ENCODE measurements at regions not wholly inside any gene's neighbourhood (a gene's known extent, or its start where the extent isn't known, plus 50 kb on each side); places are given as distances from the start of the nearest gene placed in this dataset.

DNA sequence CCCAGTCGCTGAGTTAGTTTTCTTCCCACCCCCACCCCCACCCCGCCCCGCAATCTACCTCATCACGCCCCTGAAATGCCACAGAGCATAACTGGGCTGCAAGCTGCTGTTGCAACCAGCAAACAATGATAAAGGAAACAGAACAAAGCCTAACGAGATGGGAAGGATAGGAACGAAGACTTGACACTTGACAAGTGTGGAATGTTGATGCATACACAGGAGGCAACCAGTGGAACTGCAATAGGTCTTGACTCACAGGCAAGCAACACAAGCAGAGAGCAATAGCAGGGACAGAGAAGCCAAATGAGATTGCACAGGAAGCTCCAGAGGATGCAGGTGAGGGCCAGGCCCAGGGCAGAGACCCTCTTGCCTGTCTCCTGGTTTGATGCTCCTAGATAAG lies 225.9 kb downstream of the IGSF11 start:
- DNase-seq: no peak

DNA sequence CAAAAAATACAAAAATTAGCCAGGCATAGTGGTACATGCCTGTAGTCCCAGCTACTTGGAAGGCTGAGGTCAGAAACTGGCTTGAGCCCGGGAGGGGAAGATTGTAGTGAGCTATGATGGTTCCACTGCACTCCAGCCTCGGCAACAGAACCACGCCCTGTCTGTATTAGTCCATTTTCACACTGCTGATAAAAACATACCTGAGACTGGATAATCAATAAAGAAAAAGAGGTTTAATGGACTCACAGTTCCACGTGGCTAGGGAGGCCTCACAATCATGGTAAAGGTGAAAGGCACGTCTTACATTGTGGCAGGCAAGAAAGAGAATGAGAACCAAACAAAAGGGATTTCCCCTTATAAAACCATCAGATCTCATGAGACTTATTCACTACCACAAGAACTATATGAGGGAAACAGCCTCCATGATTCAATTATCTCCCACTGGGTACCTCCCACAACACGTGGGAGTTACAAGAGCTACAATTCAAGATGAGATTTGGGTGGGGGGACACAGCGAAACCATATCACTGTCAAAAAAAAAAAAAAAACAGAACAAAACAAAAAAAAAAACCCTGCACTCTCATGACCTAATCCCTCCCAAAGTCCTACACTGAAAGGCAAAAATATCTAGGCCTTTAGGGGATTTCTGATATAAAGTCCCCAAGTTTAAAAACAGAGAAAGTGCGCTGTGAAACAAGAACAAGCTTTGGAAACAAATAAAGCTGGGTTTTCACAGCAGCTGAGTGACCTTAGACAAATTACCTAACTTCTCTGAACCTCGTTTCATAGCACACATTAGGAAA lies 224.7 kb downstream of the IGSF11 start:
- DNase-seq: no peak

DNA sequence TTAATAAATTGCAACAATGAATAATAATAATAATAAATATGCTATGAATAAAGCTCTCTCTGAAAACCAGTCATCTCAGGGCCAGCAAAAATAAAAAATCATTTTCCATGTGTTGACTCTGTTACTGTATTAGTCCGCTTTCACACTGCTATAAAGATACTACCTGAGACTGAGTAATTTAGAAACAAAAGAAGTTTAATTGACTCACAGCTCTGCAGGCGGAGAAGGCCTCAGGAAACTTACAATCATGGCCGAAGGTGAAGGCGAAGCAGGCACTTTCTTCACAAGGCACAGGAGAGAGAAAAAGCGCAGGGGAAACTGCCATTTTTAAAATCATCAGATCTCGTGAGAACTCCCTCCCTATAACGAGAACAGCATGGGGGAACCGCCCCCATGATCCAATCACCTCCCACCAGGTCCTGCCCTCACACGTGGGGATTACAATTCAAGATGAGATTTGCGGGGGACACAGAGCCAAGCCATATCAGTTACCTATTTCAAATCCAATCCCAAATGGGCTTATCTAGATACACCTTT lies 224.1 kb downstream of the IGSF11 start:
- DNase-seq: no peak

DNA sequence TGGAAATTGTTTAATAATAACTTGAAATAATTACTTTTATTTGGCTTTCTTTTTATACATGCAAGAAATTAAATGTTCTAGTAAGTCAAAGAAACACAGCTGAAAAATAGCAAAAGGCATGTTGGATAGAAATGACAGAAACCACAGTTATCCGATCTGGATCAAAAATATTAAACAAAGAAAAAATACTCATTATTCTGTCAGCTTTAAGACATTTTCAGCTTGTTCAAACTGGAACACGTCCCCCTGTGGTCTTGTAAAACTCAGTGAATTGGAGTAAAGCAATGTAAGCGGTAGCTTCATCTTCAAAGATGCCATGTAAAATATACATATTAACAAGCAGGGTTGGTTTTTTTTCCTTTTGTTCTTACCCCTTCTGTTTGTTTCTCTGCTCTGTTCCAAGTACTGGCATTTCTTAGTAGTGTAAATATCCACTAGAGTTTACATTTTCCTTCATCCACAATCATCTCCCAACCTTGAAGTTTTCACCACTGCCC lies 223.4 kb downstream of the IGSF11 start:
- DNase-seq: no peak

DNA sequence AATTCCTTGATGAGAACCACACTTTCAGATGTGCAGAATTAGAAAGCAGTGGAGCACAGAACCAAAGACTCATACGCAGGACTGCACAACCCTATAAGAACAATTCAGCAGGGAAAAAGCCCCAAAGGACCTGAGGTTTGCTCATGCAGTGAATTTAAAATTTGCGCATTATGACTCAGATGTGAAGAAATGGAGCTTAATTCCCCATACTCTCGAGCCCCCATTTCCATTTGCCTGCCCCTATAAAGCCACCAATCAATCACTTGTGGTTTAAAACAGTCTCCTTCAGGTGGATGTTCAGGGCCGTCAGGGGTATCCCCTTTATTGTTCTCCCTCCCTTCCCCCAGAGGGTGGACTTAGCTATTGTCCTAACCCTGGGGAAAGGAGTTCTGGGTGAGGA lies 221.2 kb downstream of the IGSF11 start:
- DNase-seq: no peak

DNA sequence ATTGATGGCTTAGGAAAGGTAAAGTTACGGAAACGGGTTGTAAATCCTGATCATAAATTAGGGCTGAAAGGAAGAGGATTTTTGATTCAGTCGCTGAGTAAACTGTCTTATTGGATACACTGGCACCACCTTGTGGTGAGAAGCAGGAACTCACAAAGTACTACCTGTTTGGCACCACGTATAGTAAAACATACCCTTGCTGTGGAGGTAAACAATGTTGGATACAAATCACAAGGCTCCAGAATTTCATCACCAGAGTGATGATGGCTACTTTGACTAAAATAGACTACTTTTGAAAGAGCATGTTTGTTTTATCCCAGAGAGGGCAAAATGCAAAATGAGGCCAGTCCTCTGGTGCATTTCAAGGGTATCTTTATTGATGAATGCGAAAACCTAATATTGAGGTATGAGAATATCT lies 216.9 kb downstream of the IGSF11 start:
- peak; percentile 14 for DNase-seq

DNA sequence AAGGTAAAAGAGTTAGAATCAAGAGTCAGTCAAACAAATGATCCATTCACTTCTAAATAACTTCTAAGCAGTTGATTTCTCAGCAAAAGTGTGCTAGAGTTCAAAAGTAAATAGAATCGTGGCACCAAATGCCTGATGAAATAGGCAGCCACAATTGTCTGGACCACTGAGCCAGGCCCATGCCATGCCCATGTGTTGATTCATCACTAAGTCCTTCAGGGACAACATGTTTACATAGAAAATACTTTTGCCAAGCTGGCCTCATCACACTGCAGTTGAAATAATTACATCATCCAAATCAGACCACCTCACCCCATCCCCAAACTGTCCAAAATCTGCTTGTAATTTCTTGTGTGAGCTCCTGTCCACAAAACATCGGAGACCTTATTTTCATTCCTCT lies 216.3 kb downstream of the IGSF11 start:
- DNase-seq: no peak

DNA sequence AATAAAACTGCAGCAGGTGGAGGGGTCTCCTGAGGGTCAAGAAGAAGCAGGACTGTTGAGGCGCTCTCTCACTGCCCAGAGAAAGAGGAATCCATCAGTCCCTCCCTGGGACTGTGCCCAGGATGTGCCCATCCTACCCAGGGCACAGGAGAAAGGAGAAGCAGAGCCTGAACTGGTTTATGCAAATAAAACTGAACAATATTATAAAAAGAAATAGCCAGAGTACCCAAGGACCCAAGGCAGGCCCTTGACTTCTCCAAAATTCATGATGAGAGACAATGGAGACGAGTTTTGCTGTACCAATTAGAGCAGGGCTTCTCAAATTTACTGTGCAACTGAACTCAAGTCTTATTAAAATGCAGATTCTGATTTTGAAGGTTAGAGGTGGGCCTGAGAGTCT lies 211.0 kb downstream of the IGSF11 start:
- DNase-seq: no peak

DNA sequence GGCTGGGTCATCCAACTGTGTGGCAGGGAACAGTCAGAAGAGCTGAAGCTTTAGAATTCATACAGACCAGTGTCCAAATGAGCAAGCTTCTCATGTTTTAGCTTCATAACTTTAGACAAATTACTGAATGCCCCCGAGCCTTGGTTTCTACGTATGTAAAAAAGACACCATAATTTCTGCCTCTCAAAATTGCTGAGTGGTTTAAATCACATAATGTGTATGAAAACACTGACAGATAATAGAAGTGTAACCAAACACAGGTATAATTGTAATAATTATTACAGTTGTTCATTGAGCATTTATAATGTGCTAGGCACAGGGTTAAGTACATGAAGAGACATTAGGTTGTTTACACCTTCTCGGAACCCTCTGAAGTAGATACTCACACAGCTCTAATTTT lies 207.2 kb downstream of the IGSF11 start:
- no peak for DNase-seq

DNA sequence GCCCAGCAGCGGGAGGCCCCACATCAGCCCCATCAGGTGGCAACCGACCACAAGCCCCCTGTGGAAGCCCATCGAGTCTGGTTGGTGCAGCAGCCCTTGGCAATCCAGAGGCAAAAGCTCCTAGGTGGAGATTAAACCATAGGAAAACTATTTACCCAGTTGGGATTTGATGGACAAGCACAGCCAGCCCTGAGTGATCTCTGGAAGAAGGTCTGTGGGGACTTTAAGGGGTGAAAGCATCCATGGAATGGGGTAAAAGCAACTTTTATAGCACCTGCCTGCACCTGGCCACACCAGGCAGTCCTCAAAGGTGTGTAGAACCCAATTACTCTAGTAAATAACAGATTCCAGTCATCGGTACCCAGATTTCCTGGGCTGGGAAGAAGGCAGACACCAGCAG lies 206.3 kb downstream of the IGSF11 start:
- DNase-seq: no peak

DNA sequence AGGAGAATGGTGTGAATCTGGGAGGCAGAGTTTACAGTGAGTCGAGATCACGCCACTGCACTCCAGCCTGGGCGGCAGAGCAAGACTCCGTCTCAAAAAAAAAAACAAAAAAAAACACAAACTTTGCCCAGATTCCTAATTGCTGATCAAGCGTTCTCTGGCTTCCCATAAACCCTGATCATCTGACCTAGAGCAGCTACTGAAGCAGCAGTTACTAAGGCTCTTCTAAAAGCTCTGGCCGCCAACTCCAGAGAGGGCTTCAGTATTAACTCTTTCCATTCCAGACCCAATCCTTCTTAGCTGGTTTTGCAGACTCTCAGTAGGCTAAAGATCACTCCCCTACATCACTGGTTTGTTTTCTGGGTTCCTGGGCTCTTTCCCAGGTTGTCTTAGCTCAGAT lies 201.6 kb downstream of the IGSF11 start:
- no peak for DNase-seq

DNA sequence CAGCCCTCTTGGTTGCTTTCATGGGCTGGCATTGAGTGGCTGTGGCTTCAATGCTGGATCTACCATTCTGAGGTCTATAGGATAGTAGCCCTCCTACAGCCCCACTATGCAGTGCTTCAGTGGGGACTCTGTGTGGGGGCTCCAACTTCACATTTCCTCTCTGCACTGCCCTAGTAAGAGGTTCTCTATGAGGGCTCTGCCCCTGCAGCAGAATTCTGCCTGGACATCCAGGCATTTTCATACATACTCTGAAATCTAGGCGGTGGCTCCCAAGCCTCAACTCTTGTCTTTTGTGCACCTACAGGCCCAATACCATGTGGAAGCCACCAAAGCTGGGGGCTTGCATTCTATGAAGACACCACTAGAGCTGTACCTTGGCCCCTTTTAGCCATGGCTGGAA lies 195.8 kb downstream of the IGSF11 start:
- DNase-seq: no peak

DNA sequence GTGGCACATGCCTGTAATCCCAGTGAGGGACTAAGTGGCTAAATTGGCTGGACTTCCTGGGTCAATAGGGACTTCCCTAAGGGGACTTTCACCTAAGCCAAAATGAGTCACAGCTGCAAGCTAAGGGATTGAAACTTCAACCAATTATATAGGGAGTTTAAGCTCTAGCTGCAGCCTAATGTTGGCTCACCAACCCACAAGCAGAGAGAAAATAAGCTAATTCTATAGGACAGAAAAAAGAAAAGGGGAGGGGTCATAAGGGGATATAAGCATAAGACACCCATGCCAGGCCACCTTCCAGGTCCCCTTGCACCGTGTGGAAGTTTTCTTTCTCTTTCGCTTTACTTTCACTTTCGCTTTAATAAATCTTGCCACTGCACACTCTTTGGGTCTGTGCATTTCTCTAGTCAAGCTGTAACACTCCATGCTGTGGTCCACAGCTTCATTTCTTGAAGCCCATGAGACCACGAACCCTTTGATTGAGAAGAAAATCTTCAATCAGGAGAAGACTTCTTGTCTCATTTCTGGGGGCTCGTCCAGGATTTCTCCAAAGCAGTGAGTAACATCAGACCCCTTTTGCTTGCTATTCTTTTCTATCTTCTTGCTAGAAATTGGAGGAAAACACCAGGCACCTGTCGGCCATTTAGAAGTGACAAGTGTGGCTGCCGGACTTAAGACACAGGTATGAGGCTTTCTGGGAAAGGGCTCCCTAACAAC lies 192.3 kb downstream of the IGSF11 start:
- no peak for DNase-seq

DNA sequence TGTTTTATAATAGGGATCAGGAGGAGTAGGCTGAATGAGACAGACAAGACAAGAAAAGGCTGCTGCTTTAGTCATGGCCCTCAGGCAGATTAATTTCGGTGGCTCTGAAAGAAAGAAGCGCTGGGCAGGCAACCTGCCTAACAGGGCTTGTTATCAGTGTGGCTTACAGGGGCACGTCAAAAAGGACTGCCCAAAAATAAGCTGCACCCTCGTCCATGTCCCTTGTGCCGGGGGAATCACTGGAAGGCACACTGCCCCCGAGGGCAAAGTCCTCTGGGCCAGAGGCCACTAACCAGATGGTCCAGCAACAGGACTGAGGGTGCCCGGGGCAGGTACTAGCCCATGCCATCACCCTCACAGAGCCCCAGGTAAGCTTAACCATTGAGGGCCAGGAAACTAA lies 188.5 kb downstream of the IGSF11 start:
- DNase-seq: no peak

All from muscle of arm (tissue), 1 donor.